ENCODE measurements at regions not wholly inside any gene's neighbourhood (a gene's known extent, or its start where the extent isn't known, plus 50 kb on each side); places are given as distances from the start of the nearest gene placed in this dataset.

- DNase-seq: no peak
- Histone ChIP-seq H3K9me3 (no peaks in the 10 kb centered on the region), H3K27me3 (no peaks in the 10 kb centered on the region), H3K27ac (no peak overlapping the region), H3K4me3 (no peak overlapping the region), H3K4me1 (no peaks in the 10 kb centered on the region), H3K36me3 (no peaks in the 10 kb centered on the region)
- in situ Hi-C loops (cut with MboI; ENCODE audit: low sequenced_read_pairs in 4 of 4): no loop called here
- intact Hi-C loops (cut with DNase I; ENCODE audit: low total_unique reads): no loop called here
- no peak for ATAC-seq
- no peak for TF ChIP-seq CTCF (IDR thresholded peaks at IDR 0.05 in 4 of 5, conservative IDR thresholded peaks at IDR 0.05 in 1 of 5)
- no peak for TF ChIP-seq POLR2A (IDR thresholded peaks at IDR 0.05)
These were observed 174.7 kb downstream of the IRX2 start for GRCh38 chr5:2576823-2577222.

- H3K4me3 ChIP-seq: no peak overlapping the region
- no peaks in the 10 kb centered on the region for H3K4me1 ChIP-seq
- H3K27ac ChIP-seq: no peak overlapping the region
- H3K27me3 ChIP-seq: no peaks in the 10 kb centered on the region
- no peaks in the 10 kb centered on the region for H3K9me3 ChIP-seq
- DNase-seq: no peak
- no peak for ATAC-seq
- in situ Hi-C loops (cut with MboI; ENCODE audit: low sequenced_read_pairs in 4 of 4): no loop called here
- intact Hi-C loops (cut with DNase I; ENCODE audit: low total_unique reads): no loop called here
- TF ChIP-seq POLR2A (IDR thresholded peaks at IDR 0.05): no peak
- H3K36me3 ChIP-seq: no peaks in the 10 kb centered on the region
These were observed 175.6 kb downstream of the IRX2 start for GRCh38 chr5:2575871-2576270.

GRCh38 chr5:2575292-2575691 is 176.2 kb downstream of the IRX2 start:
- ATAC-seq (no peak), DNase-seq (no peak)
- no peaks in the 10 kb centered on the region for H3K36me3 ChIP-seq
- intact Hi-C loops (cut with DNase I; ENCODE audit: low total_unique reads): no loop called here
- in situ Hi-C loops (cut with MboI; ENCODE audit: low sequenced_read_pairs in 4 of 4): no loop called here
- H3K4me1 ChIP-seq: no peaks in the 10 kb centered on the region
- no peaks in the 10 kb centered on the region for H3K27me3 ChIP-seq
- H3K27ac ChIP-seq: no peak overlapping the region
- no peaks in the 10 kb centered on the region for H3K9me3 ChIP-seq
- no peak overlapping the region for H3K4me3 ChIP-seq
- TF ChIP-seq CTCF (IDR thresholded peaks at IDR 0.05 in 4 of 5, conservative IDR thresholded peaks at IDR 0.05 in 1 of 5) (no peak), POLR2A (IDR thresholded peaks at IDR 0.05) (no peak)

- H3K9me3 ChIP-seq: no peaks in the 10 kb centered on the region
- intact Hi-C loops (cut with DNase I; ENCODE audit: low total_unique reads) (no loop called here), in situ Hi-C loops (cut with MboI; ENCODE audit: low sequenced_read_pairs in 4 of 4) (no loop called here)
- H3K4me1 ChIP-seq: no peaks in the 10 kb centered on the region
- H3K36me3 ChIP-seq: no peaks in the 10 kb centered on the region
- no peak for DNase-seq
- H3K4me3 ChIP-seq: no peak overlapping the region
- ATAC-seq: no peak
- H3K27me3 ChIP-seq: no peaks in the 10 kb centered on the region
- TF ChIP-seq POLR2A (IDR thresholded peaks at IDR 0.05) (no peak), CTCF (IDR thresholded peaks at IDR 0.05 in 4 of 5, conservative IDR thresholded peaks at IDR 0.05 in 1 of 5) (no peak)
- no peak overlapping the region for H3K27ac ChIP-seq
These were observed 177.3 kb downstream of the IRX2 start for GRCh38 chr5:2574155-2574554.

GRCh38 chr5:2570586-2570985 is 180.9 kb downstream of the IRX2 start:
- Histone ChIP-seq H3K4me1 (no peaks in the 10 kb centered on the region), H3K9me3 (no peaks in the 10 kb centered on the region), H3K27me3 (no peaks in the 10 kb centered on the region), H3K4me3 (no peak overlapping the region), H3K36me3 (no peaks in the 10 kb centered on the region), H3K27ac (no peak overlapping the region)
- ATAC-seq (no peak), DNase-seq (no peak)
- in situ Hi-C loops (cut with MboI; ENCODE audit: low sequenced_read_pairs in 4 of 4): no loop called here
- intact Hi-C loops (cut with DNase I; ENCODE audit: low total_unique reads): no loop called here
- no peak for TF ChIP-seq CTCF (IDR thresholded peaks at IDR 0.05 in 4 of 5, conservative IDR thresholded peaks at IDR 0.05 in 1 of 5)
- TF ChIP-seq POLR2A (IDR thresholded peaks at IDR 0.05): no peak
